Left colon (tissue), 2 donors: ENCODE measurements at regions not wholly inside any gene's neighbourhood (a gene's known extent, or its start where the extent isn't known, plus 50 kb on each side); places are given as distances from the start of the nearest gene placed in this dataset.
"Not testable (repeated sequence)": the region's sequence is repeated elsewhere in the genome, so short reads cannot be mapped to it uniquely, and the experiment has no call there.

Experiments used
- ATAC-seq: fragments of 200-7000 bp; cut with Tn5 transposase; one replicate; pipeline ENCODE4 v1.9.1; 2020; ENCODE audit warnings: mild to moderate bottlenecking, moderate library complexity
- DNase-seq, 2 donors: peaks; one replicate each; pipeline ENCODE4 v3.0.0-alpha.2; 2020
- intact Hi-C, 2 donors: fragments of 100-400 bp; cut with DNase I in 1 of 2; cut with micrococcal nuclease in 1 of 2; formaldehyde crosslinking; loops; one replicate each; pipeline versions ENCODE4 v1.11.2 to v1.14.0; 2022; cut with DNase I, micrococcal nuclease
- donor health status: DM: no; HTN: no; CAD: no.
- donor health status: DM: yes; HTN: yes; CAD: no.

DNA sequence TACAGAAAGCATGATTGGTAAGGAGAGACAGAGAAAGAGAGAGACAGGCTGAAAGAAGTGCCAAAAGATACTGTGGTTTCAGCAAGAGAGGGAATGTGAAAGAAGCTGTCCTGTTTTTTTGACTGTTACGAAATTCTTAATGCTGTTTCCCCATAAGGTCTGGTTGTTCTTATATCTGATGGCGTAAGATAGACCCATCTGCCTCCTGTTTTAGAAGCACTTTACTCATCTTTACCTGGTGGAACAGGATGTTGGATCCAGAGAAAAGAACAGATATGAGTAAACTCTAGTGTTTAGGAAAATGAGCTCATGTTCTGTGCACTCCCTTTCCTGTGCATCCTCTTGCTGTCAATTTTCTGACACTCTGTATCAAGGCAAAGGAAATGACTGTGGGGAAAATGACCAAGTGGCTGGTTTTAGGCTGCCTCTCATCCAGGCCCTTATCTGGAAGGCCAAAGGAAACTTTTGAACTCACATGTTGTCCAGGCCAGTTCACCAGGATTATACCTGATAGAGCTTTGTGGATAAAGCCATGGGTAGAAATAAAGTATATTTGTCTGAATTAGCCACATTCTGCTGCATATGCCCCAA is 311.7 kb upstream of the HTR2C start:
- ATAC-seq (no peak), DNase-seq (no peak)
- intact Hi-C loops, result no loop called here

GRCh38 chrX:114270371-114270770 is 313.5 kb upstream of the HTR2C start:
- ATAC-seq, DNase-seq, intact Hi-C loops: not testable (repeated sequence)

GRCh38 chrX:114268643-114269042 is 315.2 kb upstream of the HTR2C start:
- intact Hi-C loops, result no loop called here
- DNase-seq (no peak), ATAC-seq (no peak)

DNA sequence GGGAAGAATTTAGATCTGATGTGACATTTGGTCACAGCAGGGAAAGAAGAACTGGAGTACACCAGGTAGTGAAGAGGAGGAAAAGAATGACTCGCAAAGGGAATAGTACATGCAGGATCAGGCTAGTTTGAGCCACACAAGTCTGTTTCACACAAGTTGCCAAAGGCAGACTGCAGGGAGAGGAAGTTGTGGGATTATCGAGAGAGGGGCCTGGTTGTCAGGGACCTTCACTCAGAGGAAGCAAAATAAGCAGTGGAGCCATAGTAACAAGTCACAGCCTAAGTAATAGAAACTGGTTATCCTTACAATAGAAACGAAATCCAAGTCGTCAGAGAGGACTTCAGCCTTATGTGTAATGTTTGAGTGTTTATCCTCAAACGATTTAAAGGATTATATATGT is 316.7 kb upstream of the HTR2C start:
- DNase-seq (no peak), ATAC-seq (no peak)
- intact Hi-C loops, result no loop called here

DNA sequence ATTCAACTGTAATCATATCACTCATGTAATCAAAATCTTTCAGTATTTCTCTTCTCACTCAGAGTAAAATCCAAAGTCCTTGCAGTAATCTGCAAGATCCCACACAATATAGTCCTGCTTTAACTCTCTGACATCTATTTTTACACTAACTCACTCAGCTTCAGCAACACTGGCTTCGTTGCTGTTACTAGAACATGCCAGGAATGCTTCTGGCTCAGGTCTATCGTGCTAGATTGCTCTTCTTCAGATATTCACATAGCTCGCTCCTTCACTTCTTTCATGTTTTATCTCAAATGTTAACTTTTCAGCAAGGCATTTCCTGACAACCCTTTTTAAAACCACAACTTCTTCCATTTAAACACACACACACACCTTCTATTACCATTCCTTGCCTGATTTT is 331.7 kb upstream of the HTR2C start:
- intact Hi-C loops, result no loop called here
- ATAC-seq (no peak), DNase-seq (no peak)

GRCh38 chrX:114251575-114251974 is 332.3 kb upstream of the HTR2C start:
- intact Hi-C loops, result no loop called here
- ATAC-seq, result no peak
- DNase-seq, result no peak

GRCh38 chrX:114221445-114221844 is 362.4 kb upstream of the HTR2C start:
- DNase-seq (no peak), ATAC-seq (no peak)
- intact Hi-C loops, result no loop called here

DNA sequence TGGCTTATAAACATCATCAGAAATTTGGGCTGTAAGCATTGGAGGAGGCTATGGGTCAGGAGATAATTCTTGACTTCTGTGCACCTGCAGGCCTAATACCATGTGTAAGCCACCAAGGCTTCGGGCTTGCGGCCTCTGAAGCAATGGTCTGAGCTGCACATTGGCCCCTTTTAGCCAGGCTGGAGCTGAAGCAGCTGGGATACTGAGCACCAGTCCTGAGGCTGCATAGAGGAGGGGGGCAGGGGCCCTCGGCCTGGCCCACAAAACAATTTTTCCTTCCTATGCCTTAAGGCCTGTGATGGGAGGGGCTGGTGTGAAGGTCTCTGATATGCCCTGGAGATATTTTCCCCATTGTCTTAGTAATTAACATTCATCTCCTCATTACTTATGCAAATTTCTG is 373.0 kb upstream of the HTR2C start:
- DNase-seq (no peak), ATAC-seq (no peak)
- intact Hi-C loops, result loop anchor here in 1 of 2 donors (10.0 kb wide), 1 partner anchor 56 kb away; no protein-coding TSS in a partner anchor

GRCh38 chrX:114201622-114202021 is 382.3 kb upstream of the HTR2C start:
- intact Hi-C loops, result no loop called here
- ATAC-seq (no peak), DNase-seq (no peak)

DNA sequence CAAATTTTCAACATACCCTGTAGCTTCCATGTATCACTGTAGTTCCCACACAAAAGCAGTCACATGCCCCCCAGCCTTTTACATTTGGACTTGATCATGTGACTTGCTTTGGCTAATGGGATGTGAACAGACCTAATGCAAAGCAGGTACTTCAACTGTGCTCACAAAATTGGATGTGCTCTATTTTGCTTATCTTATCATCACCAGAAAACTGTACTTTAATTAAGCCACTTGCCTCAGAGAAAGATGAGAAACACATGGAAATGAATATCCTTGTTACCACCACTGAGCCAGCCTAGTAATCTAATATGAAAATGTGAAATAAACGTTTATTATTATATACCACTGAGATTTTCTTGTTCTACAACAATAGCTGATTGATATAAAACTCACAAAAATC is 402.7 kb upstream of the HTR2C start:
- DNase-seq (no peak), ATAC-seq (no peak)
- intact Hi-C loops, result no loop called here

DNA sequence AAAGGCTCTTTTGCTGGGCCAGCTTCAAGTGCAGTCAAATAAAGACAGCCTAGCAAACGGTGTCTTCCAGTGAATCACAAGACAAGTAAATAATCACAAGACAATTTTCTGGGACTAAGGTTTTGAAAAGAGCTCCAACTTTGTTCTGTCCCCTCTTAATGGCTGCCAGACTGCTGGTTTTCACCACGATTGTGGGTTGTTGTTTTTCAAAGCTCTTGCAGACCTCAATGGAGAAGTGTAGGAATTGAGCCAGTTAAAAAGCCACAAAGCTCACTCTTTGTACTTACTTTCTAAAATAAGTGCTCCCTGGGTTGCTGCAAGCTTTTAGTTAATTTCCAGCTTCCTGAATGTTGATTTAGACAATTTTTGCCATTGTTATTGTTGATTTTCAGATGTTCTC is 405.8 kb upstream of the HTR2C start:
- intact Hi-C loops, result no loop called here
- no peak for ATAC-seq
- no peak for DNase-seq

DNA sequence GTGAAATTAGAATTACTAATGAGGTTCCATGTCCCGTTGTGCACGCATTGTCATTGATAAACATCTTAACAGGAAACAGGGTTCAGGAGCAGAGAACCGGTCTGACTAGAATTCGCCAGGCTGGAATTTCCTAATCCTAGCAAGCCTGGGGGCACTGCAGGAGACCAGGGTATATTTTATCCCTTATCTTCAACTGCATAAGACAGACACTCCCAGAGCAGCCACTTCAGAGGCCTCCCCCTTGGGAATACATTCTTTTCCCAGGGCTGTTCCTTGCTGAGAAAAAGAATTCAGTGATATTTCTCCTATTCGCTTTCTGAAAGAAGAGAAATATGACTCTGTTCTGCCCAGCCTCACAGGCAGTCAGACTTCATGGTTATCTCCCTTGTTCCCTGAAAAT is 416.6 kb upstream of the HTR2C start:
- ATAC-seq, intact Hi-C loops, DNase-seq: not testable (repeated sequence)

GRCh38 chrX:114166601-114167000 is 417.3 kb upstream of the HTR2C start:
- no peak for DNase-seq
- no peak for ATAC-seq
- intact Hi-C loops, result no loop called here

GRCh38 chrX:114165537-114165936 is 418.3 kb upstream of the HTR2C start:
- ATAC-seq, result no peak
- DNase-seq, result no peak
- intact Hi-C loops, result no loop called here

DNA sequence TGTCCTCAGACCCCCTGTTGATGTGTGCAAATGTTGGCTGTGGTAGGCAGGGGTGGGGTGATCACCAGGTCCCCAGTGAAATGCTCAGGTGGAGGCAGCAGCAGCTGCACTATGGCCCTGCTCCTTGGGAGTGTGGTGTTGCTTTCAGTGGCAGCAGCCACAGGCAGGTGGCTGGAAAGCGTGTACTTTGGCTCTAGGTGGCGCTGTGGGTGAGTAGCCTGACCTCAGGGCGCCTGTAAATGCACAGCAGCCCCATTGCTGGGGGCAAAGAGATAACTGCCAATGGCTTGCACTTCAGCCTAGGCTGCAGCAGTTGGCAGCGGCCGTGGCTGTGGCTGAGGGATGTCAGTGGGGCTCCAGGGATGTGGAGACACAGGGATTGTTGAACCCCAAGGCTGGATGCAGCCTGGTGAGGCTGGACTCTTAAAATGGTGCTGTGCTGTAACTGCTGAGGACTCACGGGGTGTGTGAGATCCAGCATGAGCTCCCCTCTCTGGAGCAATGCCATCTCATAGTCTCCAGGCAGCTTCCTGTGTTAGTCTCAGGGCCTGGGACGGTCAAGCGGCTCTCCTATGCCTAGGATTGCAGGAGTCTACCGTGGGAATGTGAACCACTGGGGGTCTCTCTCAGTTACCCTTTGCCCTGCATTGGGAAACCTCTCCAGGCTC is 421.7 kb upstream of the HTR2C start:
- intact Hi-C loops, result no loop called here
- ATAC-seq (no peak), DNase-seq (peak in 1 of 2 donors; percentile 8)

- no peak for DNase-seq
- intact Hi-C loops, result loop anchor here in 1 of 2 donors (10.0 kb wide), 1 partner anchor 62 kb away; no protein-coding TSS in a partner anchor
- no peak for ATAC-seq
These were observed 431.1 kb upstream of the HTR2C start for GRCh38 chrX:114152801-114153200.

- intact Hi-C loops, result loop anchor here in 1 of 2 donors (10.0 kb wide), 1 partner anchor 63 kb away; no protein-coding TSS in a partner anchor
- ATAC-seq (no peak), DNase-seq (no peak)
These were observed 431.8 kb upstream of the HTR2C start for GRCh38 chrX:114152130-114152529.

GRCh38 chrX:114134465-114134864 is 449.4 kb upstream of the HTR2C start:
- ATAC-seq (no peak), DNase-seq (no peak)
- intact Hi-C loops, result no loop called here

GRCh38 chrX:114127411-114128025 is 456.4 kb upstream of the HTR2C start:
- no peak for DNase-seq
- intact Hi-C loops, result no loop called here
- no peak for ATAC-seq

DNA sequence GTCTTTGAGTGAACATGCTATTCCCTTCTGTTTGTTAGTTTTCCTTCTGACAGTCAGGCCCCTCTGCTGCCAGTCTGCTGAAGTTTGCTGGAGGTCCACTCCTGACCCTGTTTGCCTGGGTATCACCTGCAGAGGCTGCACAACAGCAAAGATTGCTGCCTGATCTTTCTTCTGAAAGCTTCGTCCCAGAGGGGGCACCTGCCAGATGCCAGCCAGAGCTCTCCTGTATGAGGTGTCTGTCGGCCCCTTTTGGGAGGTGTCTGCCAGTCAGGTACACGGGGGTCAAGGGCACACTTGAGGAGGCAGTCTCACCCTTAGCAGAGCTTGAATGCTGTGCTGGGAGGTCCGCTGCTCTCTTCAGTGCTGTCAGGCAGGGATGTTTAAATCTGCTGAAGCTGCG is 456.9 kb upstream of the HTR2C start:
- DNase-seq (no peak), ATAC-seq (no peak)
- intact Hi-C loops, result no loop called here
